Activated CD8-positive, alpha-beta T cell treated with anti-CD3 and anti-CD28 coated beads for 36 hours (primary cell): ENCODE measurements at regions not wholly inside any gene's neighbourhood (a gene's known extent, or its start where the extent isn't known, plus 50 kb on each side); places are given as distances from the start of the nearest gene placed in this dataset.

Source experiments
- ATAC-seq: fragments of 200-7000 bp; cut with Tn5 transposase; one replicate; pipeline ENCODE4 v1.10.0; 2021; ENCODE audit warnings: mild to moderate bottlenecking, moderate library complexity
- CTCF ChIA-PET: fragments of 350-600 bp; sonication (Branson Sonifier 250); formaldehyde crosslinking; loops from one replicate; lab custom pipeline; 2021; ENCODE audit warnings: antibody characterized with exemption; lab: Charles Lee
- POLR2A ChIA-PET: fragments of 350-600 bp; sonication (Branson Sonifier 250); formaldehyde crosslinking; loops from one replicate; lab custom pipeline; 2021; ENCODE audit warnings: antibody characterized with exemption; lab: Charles Lee
- DNase-seq: peaks from one replicate; pipeline ENCODE4 v3.0.0-alpha.2; 2020
- H3K27ac Mint-ChIP-seq: one replicate; pipeline ENCODE4 v1.8.0; 2021; ENCODE audit warnings: mild to moderate bottlenecking, mixed read lengths
- H3K27me3 Mint-ChIP-seq: one replicate; pipeline ENCODE4 v1.8.0; 2021; ENCODE audit warnings: mixed read lengths
- H3K36me3 Mint-ChIP-seq: one replicate; pipeline ENCODE4 v1.8.0; 2021; ENCODE audit warnings: low read depth, mixed read lengths
- H3K4me1 Mint-ChIP-seq: one replicate; pipeline ENCODE4 v1.8.0; 2021; ENCODE audit warnings: low read depth, mixed read lengths
- H3K4me3 Mint-ChIP-seq: one replicate; pipeline ENCODE4 v1.8.0; 2021; ENCODE audit warnings: mild to moderate bottlenecking, moderate library complexity, mixed read lengths
- H3K9me3 Mint-ChIP-seq: one replicate; pipeline ENCODE4 v1.8.0; 2021; ENCODE audit warnings: mixed read lengths
- intact Hi-C: fragments of 100-400 bp; cut with micrococcal nuclease; formaldehyde crosslinking; loops from one replicate; pipeline ENCODE4 v1.10.0; 2022
- TF ChIP-seq, protein P1 (sequence below): fragments of 200-600 bp; IDR thresholded peaks from one replicate; pipeline ENCODE4 v1.8.0; 2022; ENCODE audit warnings: antibody characterized with exemption, mild to moderate bottlenecking

DNA sequence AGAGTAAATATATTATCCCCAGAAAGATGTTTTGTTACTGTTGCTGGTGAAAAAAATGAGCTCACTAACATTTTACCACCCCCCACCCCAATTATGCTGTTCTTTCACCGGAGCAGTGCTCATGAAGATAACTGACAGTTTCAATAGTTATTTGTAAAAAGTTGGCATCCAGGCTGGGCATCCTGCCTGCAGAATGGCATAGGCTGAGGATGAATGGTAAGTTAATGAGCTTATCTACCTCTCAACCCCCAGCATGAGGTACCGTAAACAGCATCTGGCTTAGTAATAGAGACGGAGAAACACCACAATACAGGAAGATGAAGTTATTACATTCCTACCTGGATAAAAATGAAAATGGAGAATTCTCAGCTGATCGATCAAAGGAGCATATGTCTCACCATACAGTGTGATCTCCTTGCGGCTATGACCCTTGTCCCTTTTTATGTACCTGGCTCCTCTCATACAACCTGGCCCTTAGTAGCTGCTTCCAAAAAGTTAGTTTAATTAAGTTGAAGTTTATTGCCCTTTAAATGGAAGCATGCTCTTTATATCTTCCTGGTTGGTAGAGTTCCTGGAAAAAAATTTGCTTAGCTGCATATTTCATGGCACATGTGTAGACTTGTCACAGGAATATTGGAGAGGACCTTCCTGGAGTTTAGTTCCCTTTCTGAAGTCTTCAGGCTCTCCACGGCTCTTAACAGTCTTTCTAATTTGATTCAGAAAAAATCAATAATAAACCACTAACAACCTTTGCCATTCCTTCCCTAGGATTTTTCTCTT, 61.2 kb upstream of the MPHOSPH6 start:
- ChIA-PET CTCF (interaction anchor here (0.9 to 2.7 kb wide), 23 partner anchors 11 to 358 kb away, joined by 3 to 18 read pairs (median 4); partner anchors contain the start of gene MPHOSPH6), POLR2A (no interaction called here)
- Mint-ChIP-seq H3K4me1 (no peaks in the 10 kb centered on the region), H3K27me3 (peaks cover 14% of the 10 kb centered on the region), H3K9me3 (no peaks in the 10 kb centered on the region), H3K4me3 (no peak overlapping the region), H3K27ac (no peak overlapping the region), H3K36me3 (no peaks in the 10 kb centered on the region)
- no peak for DNase-seq
- ATAC-seq, result no peak
- TF ChIP-seq, protein P1, sequence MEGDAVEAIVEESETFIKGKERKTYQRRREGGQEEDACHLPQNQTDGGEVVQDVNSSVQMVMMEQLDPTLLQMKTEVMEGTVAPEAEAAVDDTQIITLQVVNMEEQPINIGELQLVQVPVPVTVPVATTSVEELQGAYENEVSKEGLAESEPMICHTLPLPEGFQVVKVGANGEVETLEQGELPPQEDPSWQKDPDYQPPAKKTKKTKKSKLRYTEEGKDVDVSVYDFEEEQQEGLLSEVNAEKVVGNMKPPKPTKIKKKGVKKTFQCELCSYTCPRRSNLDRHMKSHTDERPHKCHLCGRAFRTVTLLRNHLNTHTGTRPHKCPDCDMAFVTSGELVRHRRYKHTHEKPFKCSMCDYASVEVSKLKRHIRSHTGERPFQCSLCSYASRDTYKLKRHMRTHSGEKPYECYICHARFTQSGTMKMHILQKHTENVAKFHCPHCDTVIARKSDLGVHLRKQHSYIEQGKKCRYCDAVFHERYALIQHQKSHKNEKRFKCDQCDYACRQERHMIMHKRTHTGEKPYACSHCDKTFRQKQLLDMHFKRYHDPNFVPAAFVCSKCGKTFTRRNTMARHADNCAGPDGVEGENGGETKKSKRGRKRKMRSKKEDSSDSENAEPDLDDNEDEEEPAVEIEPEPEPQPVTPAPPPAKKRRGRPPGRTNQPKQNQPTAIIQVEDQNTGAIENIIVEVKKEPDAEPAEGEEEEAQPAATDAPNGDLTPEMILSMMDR, result no peak
- intact Hi-C loops, result loop anchor here (5.0 to 10.0 kb wide), 3 partner anchors 196 to 339 kb away; partner anchors contain the start of gene HSD17B2

DNA sequence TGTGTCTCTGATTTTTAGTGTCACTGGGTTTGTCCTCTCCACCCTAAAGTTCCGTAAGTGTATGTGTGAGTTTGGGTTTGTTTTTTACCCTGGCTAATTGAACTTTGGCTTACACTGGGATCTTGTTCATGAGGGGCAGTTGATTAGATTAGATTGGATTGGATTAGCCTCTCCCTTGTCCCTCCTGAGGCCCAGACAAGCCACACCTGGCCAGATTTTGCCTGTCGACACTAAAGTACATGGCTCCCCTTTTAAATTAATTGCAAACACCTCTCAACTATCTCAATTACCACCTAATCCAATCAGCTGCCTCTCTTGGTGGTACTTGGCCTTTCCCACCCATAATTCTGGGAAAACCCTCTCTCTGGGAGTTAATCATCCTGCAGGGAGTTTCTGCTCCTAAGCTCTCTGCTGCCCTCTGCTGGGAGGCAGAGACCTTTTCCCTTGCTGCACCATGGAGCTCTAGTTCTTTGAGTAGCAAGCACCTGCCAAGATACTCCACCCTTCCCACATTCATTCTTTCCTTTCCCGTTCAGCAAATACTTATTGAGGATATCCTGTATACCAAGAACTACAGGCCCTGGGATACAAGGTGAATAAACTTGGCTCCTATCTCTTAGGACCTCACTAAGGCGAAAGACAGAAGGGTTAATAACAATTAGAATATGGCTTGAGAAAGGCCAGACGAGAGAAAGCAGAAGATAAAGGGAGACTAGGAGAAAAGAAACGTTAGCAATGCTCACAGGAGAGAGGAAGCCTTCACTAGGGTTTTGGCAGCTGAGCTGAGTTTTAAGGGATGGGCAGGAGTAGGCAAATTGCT, 60.0 kb upstream of the MPHOSPH6 start:
- Mint-ChIP-seq H3K27me3 (peaks cover 12% of the 10 kb centered on the region), H3K4me1 (no peaks in the 10 kb centered on the region), H3K9me3 (no peaks in the 10 kb centered on the region), H3K4me3 (no peak overlapping the region), H3K27ac (no peak overlapping the region), H3K36me3 (no peaks in the 10 kb centered on the region)
- no peak for ATAC-seq
- POLR2A ChIA-PET, result no interaction called here
- TF ChIP-seq, protein P1, result peak; percentile 98
- CTCF ChIA-PET, result interaction anchor here (0.7 to 2.7 kb wide), 48 partner anchors 8 to 357 kb away, joined by 3 to 18 read pairs (median 4); partner anchors contain the start of gene MPHOSPH6
- intact Hi-C loops, result loop anchor here (5.0 to 10.0 kb wide), 3 partner anchors 195 to 338 kb away; partner anchors contain the start of gene HSD17B2
- peak; percentile 73 for DNase-seq

DNA sequence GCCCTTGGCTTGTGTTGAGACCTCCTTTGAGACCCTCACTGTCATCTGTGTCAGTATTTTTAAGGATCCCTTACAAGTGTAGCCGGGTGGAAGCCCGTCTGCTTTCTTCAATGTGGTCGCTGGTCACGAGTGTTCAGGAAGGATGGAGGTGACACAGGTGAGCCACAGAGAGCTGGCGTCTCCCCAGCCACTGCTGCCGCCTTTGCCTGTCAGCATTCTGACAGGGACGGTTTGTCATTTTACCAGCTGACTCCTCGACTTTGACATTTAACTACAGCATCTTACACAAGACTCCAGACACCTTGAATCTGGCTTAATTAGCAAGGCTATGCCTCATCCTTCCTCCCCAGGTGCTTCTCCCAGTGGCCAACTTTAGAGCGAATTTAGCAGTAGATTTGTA, 56.3 kb upstream of the MPHOSPH6 start:
- Mint-ChIP-seq H3K36me3 (no peaks in the 10 kb centered on the region), H3K27me3 (peaks cover 16% of the 10 kb centered on the region), H3K4me1 (no peaks in the 10 kb centered on the region), H3K9me3 (no peaks in the 10 kb centered on the region), H3K4me3 (no peak overlapping the region), H3K27ac (no peak overlapping the region)
- intact Hi-C loops, result no loop called here
- ATAC-seq (no peak), DNase-seq (no peak)
- TF ChIP-seq, protein P1, result no peak
- ChIA-PET POLR2A (no interaction called here), CTCF (interaction anchor here (1.1 kb wide), 1 partner anchor 37 kb away, joined by 3 read pairs; no protein-coding TSS in a partner anchor)

DNA sequence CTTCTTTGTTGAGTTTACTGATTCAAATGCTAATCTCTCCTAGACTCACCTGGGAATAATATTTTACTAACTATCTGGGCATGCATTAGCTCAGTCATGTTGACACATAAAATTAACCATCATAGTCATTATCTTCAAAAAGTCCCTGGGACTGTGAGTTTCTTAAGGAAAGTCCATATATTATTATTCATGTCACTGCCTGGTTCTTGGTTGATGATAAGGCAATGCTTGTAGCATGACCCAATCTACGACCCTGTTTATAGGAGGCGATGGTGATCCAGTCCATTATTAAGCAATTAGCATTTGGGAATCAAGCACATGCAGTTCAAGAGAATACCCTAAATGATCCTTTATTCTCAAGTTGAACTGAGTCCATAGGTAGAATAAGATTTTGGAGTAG, 54.8 kb upstream of the MPHOSPH6 start:
- no peaks in the 10 kb centered on the region for H3K9me3 Mint-ChIP-seq
- ChIA-PET POLR2A (no interaction called here), CTCF (interaction anchor here (0.9 to 2.0 kb wide), 2 partner anchors 284 to 339 kb away, joined by 3 to 8 read pairs; no protein-coding TSS in a partner anchor)
- H3K27me3 Mint-ChIP-seq, result peaks cover 11% of the 10 kb centered on the region
- DNase-seq, result no peak
- H3K4me3 Mint-ChIP-seq, result no peak overlapping the region
- intact Hi-C loops, result no loop called here
- no peak overlapping the region for H3K27ac Mint-ChIP-seq
- no peaks in the 10 kb centered on the region for H3K36me3 Mint-ChIP-seq
- TF ChIP-seq, protein P1, result no peak
- H3K4me1 Mint-ChIP-seq, result no peaks in the 10 kb centered on the region
- ATAC-seq, result no peak
